ENCODE measurements at regions not wholly inside any gene's neighbourhood (a gene's known extent, or its start where the extent isn't known, plus 50 kb on each side); places are given as distances from the start of the nearest gene placed in this dataset.

- no peak overlapping the region for H3K4me2 ChIP-seq (ENCODE audit: low read depth, low read length)
- H3K9me3 ChIP-seq (replicated peaks; ENCODE audit: insufficient read depth, low read length) = no peaks in the 10 kb centered on the region
- H3K9me2 ChIP-seq (replicated peaks; ENCODE audit: insufficient read depth, low read length) = no peaks in the 10 kb centered on the region
- no peaks in the 10 kb centered on the region for H3K79me2 ChIP-seq (ENCODE audit: low read length)
- no peak for DNase-seq
- no peaks in the 10 kb centered on the region for H3F3A ChIP-seq (ENCODE audit: insufficient read depth, low read length)
- H3K4me1 ChIP-seq (ENCODE audit: low read length) = no peaks in the 10 kb centered on the region
- no peak overlapping the region for H2AFZ ChIP-seq (ENCODE audit: low read length)
- H3K27ac ChIP-seq (ENCODE audit: low read length) = no peak overlapping the region
- H3K36me3 ChIP-seq (replicated peaks; ENCODE audit: insufficient read depth, low read length) = no peaks in the 10 kb centered on the region
- peaks cover 95% of the 10 kb centered on the region for H3K27me3 ChIP-seq (replicated peaks; ENCODE audit: insufficient read depth, low read length)
- TF ChIP-seq EZH2phosphoT487 (IDR thresholded peaks at IDR 0.05; ENCODE audit: low read length) = no peak
- TF ChIP-seq, protein P1, sequence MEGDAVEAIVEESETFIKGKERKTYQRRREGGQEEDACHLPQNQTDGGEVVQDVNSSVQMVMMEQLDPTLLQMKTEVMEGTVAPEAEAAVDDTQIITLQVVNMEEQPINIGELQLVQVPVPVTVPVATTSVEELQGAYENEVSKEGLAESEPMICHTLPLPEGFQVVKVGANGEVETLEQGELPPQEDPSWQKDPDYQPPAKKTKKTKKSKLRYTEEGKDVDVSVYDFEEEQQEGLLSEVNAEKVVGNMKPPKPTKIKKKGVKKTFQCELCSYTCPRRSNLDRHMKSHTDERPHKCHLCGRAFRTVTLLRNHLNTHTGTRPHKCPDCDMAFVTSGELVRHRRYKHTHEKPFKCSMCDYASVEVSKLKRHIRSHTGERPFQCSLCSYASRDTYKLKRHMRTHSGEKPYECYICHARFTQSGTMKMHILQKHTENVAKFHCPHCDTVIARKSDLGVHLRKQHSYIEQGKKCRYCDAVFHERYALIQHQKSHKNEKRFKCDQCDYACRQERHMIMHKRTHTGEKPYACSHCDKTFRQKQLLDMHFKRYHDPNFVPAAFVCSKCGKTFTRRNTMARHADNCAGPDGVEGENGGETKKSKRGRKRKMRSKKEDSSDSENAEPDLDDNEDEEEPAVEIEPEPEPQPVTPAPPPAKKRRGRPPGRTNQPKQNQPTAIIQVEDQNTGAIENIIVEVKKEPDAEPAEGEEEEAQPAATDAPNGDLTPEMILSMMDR (IDR thresholded peaks at IDR 0.05; ENCODE audit: low read length) = no peak
- no peak for TF ChIP-seq EZH2 (optimal IDR thresholded peaks at IDR 0.05; ENCODE audit: low read depth, low read length)
- no peak overlapping the region for H3K4me3 ChIP-seq (ENCODE audit: low read length)
- no peaks in the 10 kb centered on the region for H4K20me1 ChIP-seq (ENCODE audit: insufficient read depth, low read length)
- H3K9ac ChIP-seq (ENCODE audit: low read length) = no peak overlapping the region
Measured at GRCh38 chr1:36739703-36740289, 257.1 kb upstream of the CSF3R start.

DNA sequence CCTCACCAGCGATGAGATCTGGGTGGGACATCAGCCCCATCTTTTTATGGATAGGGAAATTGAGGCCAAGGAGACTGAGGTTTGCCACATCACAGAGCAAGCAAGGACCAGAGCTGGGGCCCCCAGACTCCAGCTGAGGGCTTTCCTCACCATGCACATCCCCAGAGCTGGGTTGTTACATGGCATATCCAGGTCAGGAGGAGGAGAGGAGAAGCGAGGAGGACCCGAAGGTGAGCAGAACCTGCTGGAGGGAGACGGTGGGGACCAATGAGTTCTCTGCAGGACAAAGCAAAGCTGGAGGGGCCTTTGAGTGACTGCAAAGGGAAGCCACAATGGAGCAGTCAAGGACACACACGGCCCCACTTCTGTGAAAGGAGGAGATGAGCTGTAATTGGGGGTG lies 255.5 kb upstream of the CSF3R start:
- DNase-seq = no peak
- no peaks in the 10 kb centered on the region for H4K20me1 ChIP-seq (ENCODE audit: insufficient read depth, low read length)
- peaks cover 97% of the 10 kb centered on the region for H3K27me3 ChIP-seq (replicated peaks; ENCODE audit: insufficient read depth, low read length)
- no peak overlapping the region for H2AFZ ChIP-seq (ENCODE audit: low read length)
- H3K4me3 ChIP-seq (ENCODE audit: low read length) = no peak overlapping the region
- H3K9me2 ChIP-seq (replicated peaks; ENCODE audit: insufficient read depth, low read length) = no peaks in the 10 kb centered on the region
- no peak overlapping the region for H3K9ac ChIP-seq (ENCODE audit: low read length)
- H3K4me1 ChIP-seq (ENCODE audit: low read length) = no peaks in the 10 kb centered on the region
- H3K9me3 ChIP-seq (replicated peaks; ENCODE audit: insufficient read depth, low read length) = no peaks in the 10 kb centered on the region
- no peaks in the 10 kb centered on the region for H3F3A ChIP-seq (ENCODE audit: insufficient read depth, low read length)
- H3K36me3 ChIP-seq (replicated peaks; ENCODE audit: insufficient read depth, low read length) = no peaks in the 10 kb centered on the region
- H3K79me2 ChIP-seq (ENCODE audit: low read length) = no peaks in the 10 kb centered on the region
- H3K4me2 ChIP-seq (ENCODE audit: low read depth, low read length) = no peak overlapping the region
- TF ChIP-seq EZH2 (optimal IDR thresholded peaks at IDR 0.05; ENCODE audit: low read depth, low read length) (no peak), EZH2phosphoT487 (IDR thresholded peaks at IDR 0.05; ENCODE audit: low read length) (no peak)
- TF ChIP-seq, protein P1 (IDR thresholded peaks at IDR 0.05; ENCODE audit: low read length) = no peak
- H3K27ac ChIP-seq (ENCODE audit: low read length) = no peak overlapping the region

GRCh38 chr1:36737767-36738166 lies 255.1 kb upstream of the CSF3R start:
- Histone ChIP-seq H3K9me3 (replicated peaks; ENCODE audit: insufficient read depth, low read length) (no peaks in the 10 kb centered on the region), H3K27ac (ENCODE audit: low read length) (no peak overlapping the region), H3K4me3 (ENCODE audit: low read length) (no peak overlapping the region), H3K9ac (ENCODE audit: low read length) (no peak overlapping the region), H3F3A (ENCODE audit: insufficient read depth, low read length) (no peaks in the 10 kb centered on the region), H3K27me3 (replicated peaks; ENCODE audit: insufficient read depth, low read length) (peaks cover 97% of the 10 kb centered on the region), H4K20me1 (ENCODE audit: insufficient read depth, low read length) (no peaks in the 10 kb centered on the region), H3K79me2 (ENCODE audit: low read length) (no peaks in the 10 kb centered on the region), H3K9me2 (replicated peaks; ENCODE audit: insufficient read depth, low read length) (no peaks in the 10 kb centered on the region), H3K4me2 (ENCODE audit: low read depth, low read length) (no peak overlapping the region), H3K36me3 (replicated peaks; ENCODE audit: insufficient read depth, low read length) (no peaks in the 10 kb centered on the region), H2AFZ (ENCODE audit: low read length) (no peak overlapping the region), H3K4me1 (ENCODE audit: low read length) (no peaks in the 10 kb centered on the region)
- TF ChIP-seq EZH2phosphoT487 (IDR thresholded peaks at IDR 0.05; ENCODE audit: low read length) (no peak), EZH2 (optimal IDR thresholded peaks at IDR 0.05; ENCODE audit: low read depth, low read length) (no peak)
- TF ChIP-seq, protein P1 (IDR thresholded peaks at IDR 0.05; ENCODE audit: low read length) = no peak
- DNase-seq = no peak
